ENCODE measurements at regions not wholly inside any gene's neighbourhood (a gene's known extent, or its start where the extent isn't known, plus 50 kb on each side); places are given as distances from the start of the nearest gene placed in this dataset.

DNA sequence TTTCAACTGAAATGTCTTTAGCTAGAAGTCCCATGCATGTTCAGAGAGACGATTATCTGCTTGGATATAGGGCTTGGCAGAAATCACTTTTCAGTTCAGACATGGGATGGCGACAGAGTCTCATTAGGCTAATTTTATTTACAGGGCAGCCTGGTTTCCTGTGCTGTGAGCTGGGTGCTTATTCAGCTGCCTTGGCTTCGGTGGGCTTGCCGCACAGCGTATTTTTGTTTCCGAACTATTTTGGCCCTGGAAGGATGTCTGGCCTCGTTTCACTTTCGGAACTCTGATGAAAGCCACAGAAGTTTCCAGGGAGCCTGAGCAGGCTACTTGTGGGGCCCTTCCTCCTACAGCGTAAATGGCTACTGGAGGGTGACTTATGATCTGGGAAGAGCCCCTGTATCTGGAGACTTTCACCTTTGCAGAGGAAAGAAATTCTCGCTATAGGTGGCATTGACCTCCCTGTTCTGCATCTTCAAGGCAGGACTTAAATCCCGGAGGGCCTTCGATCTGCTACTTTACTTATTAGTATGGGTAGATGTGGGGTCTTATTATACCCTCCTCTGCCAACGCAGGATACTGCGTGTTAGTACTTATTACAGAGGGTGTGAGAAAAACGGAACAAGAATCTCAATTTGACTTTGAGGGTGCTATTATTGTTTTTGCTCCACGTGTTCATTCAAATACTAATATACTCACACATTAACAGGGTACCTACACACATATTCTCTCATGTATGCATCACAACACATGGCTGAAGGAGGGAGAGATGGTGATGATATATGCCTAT lies 364.0 kb upstream of the RBMS3 start:
- TF ChIP-seq GATA3 (IDR thresholded peaks at IDR 0.05; ENCODE audit: low read depth, low read length), result no peak
- no peak for TF ChIP-seq GATA2 (IDR thresholded peaks at IDR 0.05; ENCODE audit: low read depth, low read length)

Data from SH-SY5Y (cell line).